GM12864 (cell line): ENCODE measurements at regions not wholly inside any gene's neighbourhood (a gene's known extent, or its start where the extent isn't known, plus 50 kb on each side); places are given as distances from the start of the nearest gene placed in this dataset.

ENCODE experiments used
- DNase-seq: peaks from one replicate; pipeline ENCODE4 v3.0.0-alpha.2; 2011; ENCODE audit warnings: low read depth
- H3K4me3 ChIP-seq: 2 replicates; pipeline ENCODE4 v1.5.1; 2011; ENCODE audit warnings: mild to moderate bottlenecking, low read depth, low read length, control low read depth
- CTCF ChIP-seq: IDR thresholded peaks from 2 replicates; pipeline ENCODE4 v1.5.1; 2011; ENCODE audit warnings: low read depth, mild to moderate bottlenecking, moderate library complexity, low read length, control low read depth, inconsistent platforms; ENCODE audit errors: missing control alignments

DNA sequence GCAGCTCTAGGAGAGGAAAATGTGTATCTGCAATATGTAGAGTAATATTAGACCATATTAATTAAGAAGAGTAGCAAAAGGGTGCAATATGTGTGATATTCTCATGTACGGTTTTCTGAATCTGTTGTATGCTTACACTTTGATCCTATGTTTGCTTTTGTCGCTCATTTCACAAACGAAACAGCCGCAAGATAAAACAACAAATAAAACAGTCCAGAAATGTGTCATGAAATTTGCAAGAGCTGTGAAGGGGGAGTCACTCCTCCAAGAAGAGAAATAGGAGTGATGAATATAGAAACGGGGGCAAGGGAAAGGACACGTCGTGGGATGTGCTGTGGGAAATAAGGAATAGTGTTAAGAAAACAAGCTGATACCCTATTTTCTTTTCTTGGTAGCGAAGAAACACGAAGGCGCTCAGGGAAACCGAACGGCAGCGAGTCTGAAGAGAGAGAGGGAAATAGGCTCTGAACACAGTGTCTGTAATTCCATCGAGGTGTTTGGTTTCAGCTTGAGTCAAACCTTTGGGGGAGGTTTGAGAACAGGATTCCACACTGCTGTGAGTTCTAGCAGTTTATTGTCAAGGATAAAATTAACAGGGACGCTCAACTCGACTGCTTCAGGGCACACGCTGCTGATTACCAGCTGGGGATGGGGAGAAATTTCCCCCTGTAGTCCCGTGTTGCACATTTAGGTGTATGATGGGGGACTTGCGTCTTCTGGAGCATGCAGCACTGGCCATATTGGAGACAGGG lies 595.6 kb upstream of the TENM3 start:
- H3K4me3 ChIP-seq: no peak overlapping the region
- no peak for TF ChIP-seq CTCF
- no peak for DNase-seq

DNA sequence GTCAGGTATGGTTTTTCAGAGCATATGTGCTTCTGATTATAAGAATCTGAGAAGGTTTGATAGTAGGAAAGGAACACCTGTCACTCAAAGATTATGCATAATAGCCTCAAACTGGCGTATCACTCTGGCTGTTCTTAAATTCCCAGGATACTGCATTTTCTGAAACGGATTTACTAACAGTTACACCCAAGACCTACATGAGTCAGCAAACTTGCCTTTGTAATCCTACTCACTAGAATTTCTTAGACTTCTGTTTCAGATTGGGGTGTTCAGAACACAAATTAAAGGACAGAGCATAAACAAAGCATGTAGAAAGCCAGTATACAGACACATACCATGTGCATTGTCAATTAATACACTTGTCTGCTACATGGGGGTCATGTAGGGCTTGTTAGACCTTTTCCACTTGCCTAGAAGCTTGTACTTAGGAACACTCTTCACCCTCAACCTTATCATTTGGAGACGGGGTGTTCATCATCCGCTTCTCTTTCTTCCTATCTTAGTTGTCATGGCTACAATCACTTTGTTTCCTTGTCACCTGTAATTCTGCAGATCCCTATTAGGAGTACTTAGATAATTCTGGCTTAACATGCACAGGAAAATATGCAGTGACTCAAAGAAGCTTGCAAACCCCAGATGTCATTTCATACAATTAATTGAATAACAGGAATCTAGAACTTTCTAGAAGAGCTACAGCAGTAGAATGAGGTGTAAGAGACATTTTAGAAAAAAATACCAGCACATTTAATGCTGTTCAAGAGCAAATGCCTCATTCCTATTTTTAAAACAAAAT lies 593.0 kb upstream of the TENM3 start:
- H3K4me3 ChIP-seq: no peak overlapping the region
- TF ChIP-seq CTCF: no peak
- DNase-seq: no peak

DNA sequence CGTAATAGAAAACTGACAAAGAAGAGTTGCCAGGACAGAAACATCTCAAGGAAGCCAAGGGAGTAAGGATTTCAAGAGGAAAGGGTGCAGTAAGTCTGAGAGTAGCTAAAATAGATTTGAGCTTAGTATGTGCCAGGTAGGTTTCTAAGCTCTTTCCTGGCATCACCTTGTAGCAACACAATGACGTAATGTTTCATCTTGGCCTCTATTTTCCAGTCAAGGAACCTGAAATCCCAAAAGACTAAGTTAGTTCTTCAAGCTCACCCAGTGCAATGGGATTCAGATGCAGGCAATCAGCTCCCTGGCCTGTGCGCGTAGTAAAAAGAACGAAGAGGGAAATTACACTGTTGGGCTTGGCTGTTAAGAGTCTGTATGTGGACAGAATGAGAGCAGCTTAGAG lies 586.5 kb upstream of the TENM3 start:
- TF ChIP-seq CTCF: no peak
- H3K4me3 ChIP-seq: no peak overlapping the region
- no peak for DNase-seq

GRCh38 chr4:181659202-181659601 lies 584.0 kb upstream of the TENM3 start:
- no peak for DNase-seq
- no peak for TF ChIP-seq CTCF
- no peak overlapping the region for H3K4me3 ChIP-seq

DNA sequence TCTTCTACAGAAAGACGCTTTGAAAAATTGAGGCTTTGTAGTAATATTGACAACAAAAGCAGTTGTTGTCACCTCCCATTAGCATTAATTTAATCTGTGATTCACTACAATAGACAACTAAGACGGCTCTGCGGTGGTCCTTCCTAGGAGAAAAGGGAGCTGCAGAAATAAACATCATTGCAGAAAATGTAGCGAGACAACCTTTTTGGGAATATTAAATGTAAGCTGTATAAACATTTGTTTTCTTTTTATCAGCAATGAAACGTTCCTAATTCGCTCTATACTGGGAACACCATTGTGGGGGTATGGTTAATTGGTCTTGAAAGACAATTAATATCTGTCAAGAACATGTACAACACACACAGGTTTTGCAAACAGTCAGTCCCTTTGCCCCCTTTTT lies 583.3 kb upstream of the TENM3 start:
- no peak for TF ChIP-seq CTCF
- DNase-seq: no peak
- H3K4me3 ChIP-seq: no peak overlapping the region

GRCh38 chr4:181661090-181661489 lies 582.1 kb upstream of the TENM3 start:
- no peak for TF ChIP-seq CTCF
- H3K4me3 ChIP-seq: no peak overlapping the region
- no peak for DNase-seq

DNA sequence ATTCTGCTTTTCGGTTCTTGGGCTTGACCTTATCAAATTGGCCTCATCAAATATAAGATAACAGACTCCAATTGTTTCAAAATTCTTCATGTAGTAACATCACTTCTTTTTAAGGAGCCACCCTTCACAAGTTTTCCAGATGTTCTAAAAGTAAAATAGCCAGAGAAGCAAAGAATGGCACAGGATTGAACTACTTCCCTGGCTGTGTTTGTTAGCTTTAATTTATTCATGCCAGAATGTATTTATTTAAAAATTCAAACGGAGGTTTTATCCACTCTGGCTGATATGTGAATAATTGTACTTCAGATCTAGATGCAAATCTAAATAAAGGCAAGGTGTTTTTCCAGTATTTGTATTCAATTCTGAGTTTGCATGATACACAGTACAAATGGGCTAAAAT lies 581.3 kb upstream of the TENM3 start:
- no peak for DNase-seq
- no peak for TF ChIP-seq CTCF
- H3K4me3 ChIP-seq: no peak overlapping the region
